GOT3 (cell line): ENCODE measurements at regions not wholly inside any gene's neighbourhood (a gene's known extent, or its start where the extent isn't known, plus 50 kb on each side); places are given as distances from the start of the nearest gene placed in this dataset.
"Not testable (repeated sequence)": the region's sequence is repeated elsewhere in the genome, so short reads cannot be mapped to it uniquely, and the experiment has no call there.

Experiments used
- DNase-seq: peaks from one replicate; lab custom pipeline; 2025; ENCODE audit warnings: mixed read lengths; lab: John Stamatoyannopoulos, UW

GRCh38 chr9:75459311-75459710, 371.0 kb downstream of the OSTF1 start:
- not testable (repeated sequence) for DNase-seq

GRCh38 chr9:75461183-75461582, 372.9 kb downstream of the OSTF1 start:
- no peak for DNase-seq

GRCh38 chr9:75462866-75463265, 374.6 kb downstream of the OSTF1 start:
- DNase-seq, result no peak

- no peak for DNase-seq
Measured at GRCh38 chr9:75463871-75464270, 375.6 kb downstream of the OSTF1 start.

GRCh38 chr9:75464726-75465125, 376.4 kb downstream of the OSTF1 start:
- DNase-seq, result no peak

- DNase-seq, result no peak
Measured at GRCh38 chr9:75467142-75467541, 378.8 kb downstream of the OSTF1 start.

- DNase-seq, result no peak
Measured at GRCh38 chr9:75471549-75472114, 383.3 kb downstream of the OSTF1 start.

- no peak for DNase-seq
Measured at GRCh38 chr9:75482566-75482965, 394.3 kb downstream of the OSTF1 start.

GRCh38 chr9:75483636-75484035, 395.3 kb downstream of the OSTF1 start:
- DNase-seq, result no peak

- DNase-seq, result no peak
Measured at GRCh38 chr9:75487856-75488718, 399.8 kb downstream of the OSTF1 start.

GRCh38 chr9:75488719-75489110, 400.4 kb downstream of the OSTF1 start:
- DNase-seq, result no peak

GRCh38 chr9:75490326-75490725, 400.1 kb upstream of the PCSK5 start:
- no peak for DNase-seq

- DNase-seq, result no peak
Measured at GRCh38 chr9:75491533-75491932, 398.9 kb upstream of the PCSK5 start.

- DNase-seq, result no peak
Measured at GRCh38 chr9:75499812-75500211, 390.7 kb upstream of the PCSK5 start.

- no peak for DNase-seq
Measured at GRCh38 chr9:75500479-75500878, 390.0 kb upstream of the PCSK5 start.

GRCh38 chr9:75500940-75501339, 389.5 kb upstream of the PCSK5 start:
- DNase-seq, result not testable (repeated sequence)

- no peak for DNase-seq
Measured at GRCh38 chr9:75504721-75505120, 385.8 kb upstream of the PCSK5 start.

GRCh38 chr9:75505654-75506053, 384.8 kb upstream of the PCSK5 start:
- DNase-seq, result no peak

- no peak for DNase-seq
Measured at GRCh38 chr9:75529463-75529862, 361.0 kb upstream of the PCSK5 start.

- DNase-seq, result no peak
Measured at GRCh38 chr9:75531588-75531987, 358.9 kb upstream of the PCSK5 start.

GRCh38 chr9:75532233-75533050, 358.0 kb upstream of the PCSK5 start:
- no peak for DNase-seq

GRCh38 chr9:75539523-75539922, 350.9 kb upstream of the PCSK5 start:
- no peak for DNase-seq

- DNase-seq, result no peak
Measured at GRCh38 chr9:75540185-75540584, 350.3 kb upstream of the PCSK5 start.
